Neuronal stem cell (in vitro differentiated cells): ENCODE measurements at regions not wholly inside any gene's neighbourhood (a gene's known extent, or its start where the extent isn't known, plus 50 kb on each side); places are given as distances from the start of the nearest gene placed in this dataset.
A peak's percentile ranks its signal among the peaks of the same experiment; 100 is the strongest.

ENCODE experiments used
- DNase-seq: peaks from one replicate; pipeline ENCODE4 v3.0.0-alpha.2; 2013; ENCODE audit warnings: low spot score
- H2AFZ ChIP-seq: one replicate; pipeline ENCODE4 v1.6.1; 2013; ENCODE audit warnings: mild to moderate bottlenecking, low read length, inconsistent platforms
- H2AK5ac ChIP-seq: 2 replicates; pipeline ENCODE4 v1.6.1; 2013; ENCODE audit warnings: low read depth, mild to moderate bottlenecking, inconsistent platforms, low read length, moderate library complexity, mixed read lengths
- H2BK120ac ChIP-seq: 2 replicates; pipeline ENCODE4 v1.6.1; 2013; ENCODE audit warnings: low read depth, mild to moderate bottlenecking, inconsistent platforms, low read length, moderate library complexity, mixed read lengths
- H2BK12ac ChIP-seq: one replicate; pipeline ENCODE4 v1.6.1; 2013; ENCODE audit warnings: low read length, inconsistent platforms
- H2BK15ac ChIP-seq: 2 replicates; pipeline ENCODE4 v1.6.1; 2013; ENCODE audit warnings: mild to moderate bottlenecking, low read length, inconsistent platforms, mixed read lengths
- H2BK5ac ChIP-seq: one replicate; pipeline ENCODE4 v1.6.1; 2013; ENCODE audit warnings: inconsistent platforms, mild to moderate bottlenecking, low read length, moderate library complexity
- H3K14ac ChIP-seq: one replicate; pipeline ENCODE4 v1.6.1; 2013; ENCODE audit warnings: low read length, inconsistent platforms
- H3K18ac ChIP-seq: 2 replicates; pipeline ENCODE4 v1.6.1; 2013; ENCODE audit warnings: low read length, inconsistent platforms
- H3K23ac ChIP-seq: 2 replicates; pipeline ENCODE4 v1.6.1; 2013; ENCODE audit warnings: low read depth, mild to moderate bottlenecking, mixed read lengths, low read length, inconsistent platforms; ENCODE audit not compliant: poor library complexity
- H3K27ac ChIP-seq: replicated peaks from 3 replicates; pipeline ENCODE4 v1.5.1; 2013; ENCODE audit warnings: low read length, inconsistent platforms
- H3K27me3 ChIP-seq, 3 experiments: 2 replicates each; pipeline ENCODE4 v1.6.1; 2013; ENCODE audit warnings: low read length in 3 of 3, mild to moderate bottlenecking in 2 of 3, inconsistent platforms in 1 of 3, low read depth in 1 of 3, mixed read lengths in 1 of 3, moderate library complexity in 1 of 3; ENCODE audit not compliant: control insufficient read depth in 3 of 3, insufficient read depth in 3 of 3
- H3K36me3 ChIP-seq, 2 donors: replicated peaks in 1 of 2; 2 replicates each; pipeline ENCODE4 v1.6.1; 2013; ENCODE audit warnings: low read length in 2 of 2; ENCODE audit not compliant: control insufficient read depth in 2 of 2, insufficient read depth in 2 of 2
- H3K4ac ChIP-seq: 2 replicates; pipeline ENCODE4 v1.6.1; 2013; ENCODE audit warnings: inconsistent platforms, mild to moderate bottlenecking, low read length, moderate library complexity
- H3K4me1 ChIP-seq, 2 donors: 1 replicate in 1 of 2; 2 replicates in 1 of 2; pipeline ENCODE4 v1.6.1; 2013; ENCODE audit warnings: low read length in 2 of 2, low read depth in 1 of 2; ENCODE audit not compliant: control insufficient read depth in 2 of 2, insufficient read depth in 1 of 2
- H3K4me2 ChIP-seq: one replicate; pipeline ENCODE4 v1.6.1; 2013; ENCODE audit warnings: mild to moderate bottlenecking, low read length, inconsistent platforms; ENCODE audit not compliant: insufficient read depth, poor library complexity, severe bottlenecking
- H3K4me3 ChIP-seq, 2 donors: 2 replicates each; pipeline ENCODE4 v1.5.1; 2013; ENCODE audit warnings: low read length in 2 of 2, mild to moderate bottlenecking in 2 of 2, inconsistent platforms in 1 of 2, moderate library complexity in 1 of 2
- H3K79me1 ChIP-seq: one replicate; pipeline ENCODE4 v1.6.1; 2013; ENCODE audit warnings: low read depth, mild to moderate bottlenecking, inconsistent platforms, low read length, moderate library complexity
- H3K9ac ChIP-seq: one replicate; pipeline ENCODE4 v1.6.1; 2013; ENCODE audit warnings: mild to moderate bottlenecking, low read depth, low read length, inconsistent platforms; ENCODE audit not compliant: poor library complexity
- H3K9me3 ChIP-seq, 2 donors: replicated peaks in 1 of 2; 2 replicates each; pipeline versions ENCODE3 to v1.6.1; 2013; ENCODE audit warnings: low read length in 2 of 2, mild to moderate bottlenecking in 2 of 2, inconsistent platforms in 1 of 2, low read depth in 1 of 2, mixed read lengths in 1 of 2, moderate library complexity in 1 of 2; ENCODE audit not compliant: control insufficient read depth in 2 of 2, insufficient read depth in 1 of 2
- H4K8ac ChIP-seq: one replicate; pipeline ENCODE4 v1.6.1; 2013; ENCODE audit warnings: low read depth, mild to moderate bottlenecking, inconsistent platforms, low read length, moderate library complexity
- H4K91ac ChIP-seq: one replicate; pipeline ENCODE4 v1.6.1; 2013; ENCODE audit warnings: low read length, low read depth, mild to moderate bottlenecking, inconsistent platforms; ENCODE audit not compliant: poor library complexity
- WGBS, 2 donors: extraction: QIAGEN DNeasy Blood & Tissue Kit; methylation state at CpG; one replicate each; pipeline ENCODE4 v1.1.7; 2013; ENCODE audit warnings: missing lambda C conversion rate in 2 of 2, mixed read lengths in 1 of 2; ENCODE audit not compliant: insufficient read length in 2 of 2, insufficient replicate concordance in 1 of 2; ENCODE audit errors: extremely low coverage in 2 of 2; 5-methylcytosine and 5-hydroxymethylcytosine counted together

GRCh38 chr10:117492504-117492903, 50.0 kb upstream of the EMX2 start:
- WGBS, 2 donors = no CpG with 5 or more reads among the region's 6 CpGs

GRCh38 chr10:117488004-117488403, 54.5 kb upstream of the EMX2 start:
- H2BK5ac ChIP-seq = no peak overlapping the region
- H2AK5ac ChIP-seq = no peak overlapping the region
- H4K91ac ChIP-seq = no peak overlapping the region
- H3K9me3 ChIP-seq = no peaks in the 10 kb centered on the region
- no peak overlapping the region for H3K4me2 ChIP-seq
- no peaks in the 10 kb centered on the region for H3K36me3 ChIP-seq
- no peak for DNase-seq
- H2BK12ac ChIP-seq = no peak overlapping the region
- no peak overlapping the region for H3K9ac ChIP-seq
- no peak overlapping the region for H3K14ac ChIP-seq
- H3K4ac ChIP-seq = no peak overlapping the region
- no peak overlapping the region for H2BK15ac ChIP-seq
- no peak overlapping the region for H3K23ac ChIP-seq
- no peak overlapping the region for H2BK120ac ChIP-seq
- no CpG with 5 or more reads among the region's 7 CpGs for WGBS, 2 donors
- no peak overlapping the region for H4K8ac ChIP-seq
- H3K4me3 ChIP-seq = no peak overlapping the region
- no peak overlapping the region for H2AFZ ChIP-seq
- H3K27ac ChIP-seq = no peak overlapping the region
- H3K27me3 ChIP-seq = peaks cover 0 to 33% (median 3%) of the 10 kb centered on the region in 3 experiments
- H3K18ac ChIP-seq = no peak overlapping the region
- H3K4me1 ChIP-seq = no peaks in the 10 kb centered on the region
- no peaks in the 10 kb centered on the region for H3K79me1 ChIP-seq

More at GRCh38 chr10:117492504-117492903, 50.0 kb upstream of the EMX2 start:
- Histone ChIP-seq H2BK5ac (no peak overlapping the region), H2AK5ac (no peak overlapping the region), H3K9ac (no peak overlapping the region), H3K23ac (no peak overlapping the region), H3K4ac (no peak overlapping the region), H4K91ac (no peak overlapping the region), H4K8ac (no peak overlapping the region), H3K14ac (no peak overlapping the region), H3K18ac (no peak overlapping the region), H3K27ac (no peak overlapping the region), H3K4me1 (no peaks in the 10 kb centered on the region), H3K27me3 (peaks cover 0 to 18% (median 3%) of the 10 kb centered on the region in 3 experiments), H2BK15ac (no peak overlapping the region), H2BK12ac (no peak overlapping the region), H2BK120ac (no peak overlapping the region), H3K4me2 (no peak overlapping the region), H3K9me3 (no peaks in the 10 kb centered on the region), H3K4me3 (no peak overlapping the region), H3K36me3 (no peaks in the 10 kb centered on the region), H3K79me1 (no peaks in the 10 kb centered on the region), H2AFZ (no peak overlapping the region)
- DNase-seq = no peak

DNA sequence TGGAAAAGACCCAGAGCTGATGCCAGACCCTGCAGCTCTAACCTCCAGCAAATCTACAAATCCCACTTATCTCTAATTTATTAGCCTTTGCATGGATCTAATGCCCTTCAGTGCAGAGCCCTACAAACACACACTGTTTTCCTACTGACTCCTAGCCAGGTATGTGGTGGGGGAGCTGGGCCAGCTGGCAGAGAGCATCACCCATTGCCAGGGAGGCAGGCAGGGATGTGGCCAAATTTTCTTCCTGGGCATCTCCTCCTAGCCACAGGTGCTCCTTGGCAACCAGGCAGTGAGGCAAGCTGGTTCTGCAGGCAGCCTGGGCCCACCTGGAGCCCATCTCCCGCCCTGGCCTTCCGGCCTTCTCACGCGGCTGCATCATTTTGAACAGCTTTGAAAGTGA, 55.9 kb upstream of the EMX2 start:
- no peak overlapping the region for H3K18ac ChIP-seq
- no peak overlapping the region for H2BK120ac ChIP-seq
- H2AK5ac ChIP-seq = no peak overlapping the region
- H4K91ac ChIP-seq = no peak overlapping the region
- H3K14ac ChIP-seq = no peak overlapping the region
- no peaks in the 10 kb centered on the region for H3K9me3 ChIP-seq
- H3K4me1 ChIP-seq = no peaks in the 10 kb centered on the region
- H3K23ac ChIP-seq = no peak overlapping the region
- no peak overlapping the region for H2AFZ ChIP-seq
- H2BK12ac ChIP-seq = no peak overlapping the region
- H3K4ac ChIP-seq = no peak overlapping the region
- H3K4me2 ChIP-seq = no peak overlapping the region
- DNase-seq = no peak
- no peak overlapping the region for H3K27ac ChIP-seq
- H3K4me3 ChIP-seq = no peak overlapping the region
- no peak overlapping the region for H2BK15ac ChIP-seq
- H3K36me3 ChIP-seq = no peaks in the 10 kb centered on the region
- no CpG with 5 or more reads among the region's 4 CpGs for WGBS, 2 donors
- H4K8ac ChIP-seq = no peak overlapping the region
- H2BK5ac ChIP-seq = no peak overlapping the region
- H3K27me3 ChIP-seq = peaks cover 0 to 33% (median 3%) of the 10 kb centered on the region in 3 experiments
- no peaks in the 10 kb centered on the region for H3K79me1 ChIP-seq
- no peak overlapping the region for H3K9ac ChIP-seq

GRCh38 chr10:117483056-117483590, 59.4 kb upstream of the EMX2 start:
- H3K14ac ChIP-seq = no peak overlapping the region
- no peak overlapping the region for H3K4me3 ChIP-seq
- H2BK5ac ChIP-seq = no peak overlapping the region
- no peak overlapping the region for H2BK15ac ChIP-seq
- WGBS, 2 donors = no CpG with 5 or more reads among the region's 5 CpGs
- H3K27ac ChIP-seq = no peak overlapping the region
- peaks cover 0 to 20% (median 0%) of the 10 kb centered on the region in 3 experiments for H3K27me3 ChIP-seq
- no peak overlapping the region for H3K9ac ChIP-seq
- no peak for DNase-seq
- H3K4me2 ChIP-seq = no peak overlapping the region
- no peak overlapping the region for H2AFZ ChIP-seq
- H3K4me1 ChIP-seq = no peaks in the 10 kb centered on the region
- no peak overlapping the region for H4K8ac ChIP-seq
- H3K36me3 ChIP-seq = no peaks in the 10 kb centered on the region
- no peak overlapping the region for H4K91ac ChIP-seq
- H2BK120ac ChIP-seq = no peak overlapping the region
- peak overlapping the region; percentile 1 for H3K18ac ChIP-seq
- H3K4ac ChIP-seq = no peak overlapping the region
- no peak overlapping the region for H2AK5ac ChIP-seq
- no peaks in the 10 kb centered on the region for H3K79me1 ChIP-seq
- no peak overlapping the region for H2BK12ac ChIP-seq
- no peak overlapping the region for H3K23ac ChIP-seq
- no peaks in the 10 kb centered on the region for H3K9me3 ChIP-seq
